ENCODE measurements at regions not wholly inside any gene's neighbourhood (a gene's known extent, or its start where the extent isn't known, plus 50 kb on each side); places are given as distances from the start of the nearest gene placed in this dataset.
"Not testable (repeated sequence)": the region's sequence is repeated elsewhere in the genome, so short reads cannot be mapped to it uniquely, and the experiment has no call there.

- no peaks in the 10 kb centered on the region for H3K9me3 ChIP-seq (ENCODE audit: control insufficient read depth, low read length)
- no peak overlapping the region for H3K27ac ChIP-seq (ENCODE audit: insufficient read depth, low read depth, low read length, poor library complexity, severe bottlenecking)
- H3K4me3 ChIP-seq (ENCODE audit: insufficient read depth, low read depth, low read length): no peak overlapping the region
- no peaks in the 10 kb centered on the region for H3K36me3 ChIP-seq (ENCODE audit: control insufficient read depth, insufficient read depth, low read length)
- no peaks in the 10 kb centered on the region for H3K27me3 ChIP-seq (ENCODE audit: control insufficient read depth, insufficient read depth, low read length, poor library complexity, severe bottlenecking)
- H3K4me1 ChIP-seq (ENCODE audit: control insufficient read depth, insufficient read depth, low read length): no peaks in the 10 kb centered on the region
These were observed 1121.8 kb upstream of the USP15 start for GRCh38 chr12:61138415-61138759.

GRCh38 chr12:61161961-61162360, 1098.2 kb upstream of the USP15 start:
- no peaks in the 10 kb centered on the region for H3K4me1 ChIP-seq (ENCODE audit: control insufficient read depth, insufficient read depth, low read length)
- H3K27ac ChIP-seq (ENCODE audit: insufficient read depth, low read depth, low read length, poor library complexity, severe bottlenecking): no peak overlapping the region
- H3K36me3 ChIP-seq (ENCODE audit: control insufficient read depth, insufficient read depth, low read length): no peaks in the 10 kb centered on the region
- 82 to 92% methylated on average over 2 of the region's 2 CpGs for WGBS, 2 experiments
- no peaks in the 10 kb centered on the region for H3K27me3 ChIP-seq (ENCODE audit: control insufficient read depth, insufficient read depth, low read length, poor library complexity, severe bottlenecking)
- H3K9me3 ChIP-seq (ENCODE audit: control insufficient read depth, low read length): peaks cover 2% of the 10 kb centered on the region
- no peak overlapping the region for H3K4me3 ChIP-seq (ENCODE audit: insufficient read depth, low read depth, low read length)

GRCh38 chr12:61188801-61189595, 1071.2 kb upstream of the USP15 start:
- peaks cover 3% of the 10 kb centered on the region for H3K9me3 ChIP-seq (ENCODE audit: control insufficient read depth, low read length)
- no peaks in the 10 kb centered on the region for H3K36me3 ChIP-seq (ENCODE audit: control insufficient read depth, insufficient read depth, low read length)
- H3K27me3 ChIP-seq (ENCODE audit: control insufficient read depth, insufficient read depth, low read length, poor library complexity, severe bottlenecking): no peaks in the 10 kb centered on the region
- WGBS, 2 experiments: 84 to 86% methylated on average over 18 of the region's 18 CpGs
- no peak overlapping the region for H3K4me3 ChIP-seq (ENCODE audit: insufficient read depth, low read depth, low read length)
- H3K27ac ChIP-seq (ENCODE audit: insufficient read depth, low read depth, low read length, poor library complexity, severe bottlenecking): no peak overlapping the region
- no peaks in the 10 kb centered on the region for H3K4me1 ChIP-seq (ENCODE audit: control insufficient read depth, insufficient read depth, low read length)

- 95 to 96% methylated on average over 3 of the region's 3 CpGs for WGBS, 2 experiments
- Histone ChIP-seq H3K27me3 (ENCODE audit: control insufficient read depth, insufficient read depth, low read length, poor library complexity, severe bottlenecking) (no peaks in the 10 kb centered on the region), H3K4me1 (ENCODE audit: control insufficient read depth, insufficient read depth, low read length) (no peaks in the 10 kb centered on the region), H3K36me3 (ENCODE audit: control insufficient read depth, insufficient read depth, low read length) (no peaks in the 10 kb centered on the region), H3K27ac (ENCODE audit: insufficient read depth, low read depth, low read length, poor library complexity, severe bottlenecking) (no peak overlapping the region), H3K4me3 (ENCODE audit: insufficient read depth, low read depth, low read length) (no peak overlapping the region), H3K9me3 (ENCODE audit: control insufficient read depth, low read length) (no peaks in the 10 kb centered on the region)
These were observed 1046.6 kb upstream of the USP15 start for GRCh38 chr12:61213646-61214045.

GRCh38 chr12:61220337-61220736, 1039.9 kb upstream of the USP15 start:
- H3K9me3 ChIP-seq (ENCODE audit: control insufficient read depth, low read length): no peaks in the 10 kb centered on the region
- no peaks in the 10 kb centered on the region for H3K4me1 ChIP-seq (ENCODE audit: control insufficient read depth, insufficient read depth, low read length)
- H3K4me3 ChIP-seq (ENCODE audit: insufficient read depth, low read depth, low read length): no peak overlapping the region
- H3K27ac ChIP-seq (ENCODE audit: insufficient read depth, low read depth, low read length, poor library complexity, severe bottlenecking): no peak overlapping the region
- WGBS, 2 experiments: 92 to 96% methylated on average over 4 of the region's 4 CpGs
- H3K27me3 ChIP-seq (ENCODE audit: control insufficient read depth, insufficient read depth, low read length, poor library complexity, severe bottlenecking): no peaks in the 10 kb centered on the region
- H3K36me3 ChIP-seq (ENCODE audit: control insufficient read depth, insufficient read depth, low read length): no peaks in the 10 kb centered on the region

GRCh38 chr12:61232040-61232439, 1028.2 kb upstream of the USP15 start:
- Histone ChIP-seq H3K4me3 (ENCODE audit: insufficient read depth, low read depth, low read length) (no peak overlapping the region), H3K36me3 (ENCODE audit: control insufficient read depth, insufficient read depth, low read length) (no peaks in the 10 kb centered on the region), H3K27me3 (ENCODE audit: control insufficient read depth, insufficient read depth, low read length, poor library complexity, severe bottlenecking) (no peaks in the 10 kb centered on the region), H3K9me3 (ENCODE audit: control insufficient read depth, low read length) (no peaks in the 10 kb centered on the region), H3K27ac (ENCODE audit: insufficient read depth, low read depth, low read length, poor library complexity, severe bottlenecking) (no peak overlapping the region), H3K4me1 (ENCODE audit: control insufficient read depth, insufficient read depth, low read length) (no peaks in the 10 kb centered on the region)
- 78 to 92% methylated on average over 5 of the region's 5 CpGs for WGBS, 2 experiments

GRCh38 chr12:61250303-61250702, 1009.9 kb upstream of the USP15 start:
- Histone ChIP-seq H3K4me3 (ENCODE audit: insufficient read depth, low read depth, low read length) (no peak overlapping the region), H3K27ac (ENCODE audit: insufficient read depth, low read depth, low read length, poor library complexity, severe bottlenecking) (no peak overlapping the region), H3K27me3 (ENCODE audit: control insufficient read depth, insufficient read depth, low read length, poor library complexity, severe bottlenecking) (no peaks in the 10 kb centered on the region), H3K36me3 (ENCODE audit: control insufficient read depth, insufficient read depth, low read length) (no peaks in the 10 kb centered on the region), H3K4me1 (ENCODE audit: control insufficient read depth, insufficient read depth, low read length) (no peaks in the 10 kb centered on the region), H3K9me3 (ENCODE audit: control insufficient read depth, low read length) (no peaks in the 10 kb centered on the region)
- WGBS, 2 experiments: 89 to 93% methylated on average over 2 of the region's 2 CpGs

GRCh38 chr12:61251076-61251475, 1009.1 kb upstream of the USP15 start:
- Histone ChIP-seq H3K27me3 (ENCODE audit: control insufficient read depth, insufficient read depth, low read length, poor library complexity, severe bottlenecking) (no peaks in the 10 kb centered on the region), H3K9me3 (ENCODE audit: control insufficient read depth, low read length) (no peaks in the 10 kb centered on the region), H3K4me3 (ENCODE audit: insufficient read depth, low read depth, low read length) (no peak overlapping the region), H3K4me1 (ENCODE audit: control insufficient read depth, insufficient read depth, low read length) (no peaks in the 10 kb centered on the region), H3K27ac (ENCODE audit: insufficient read depth, low read depth, low read length, poor library complexity, severe bottlenecking) (no peak overlapping the region), H3K36me3 (ENCODE audit: control insufficient read depth, insufficient read depth, low read length) (no peaks in the 10 kb centered on the region)
- 78 to 92% methylated on average over 3 of the region's 3 CpGs for WGBS, 2 experiments

- Histone ChIP-seq H3K4me1 (ENCODE audit: control insufficient read depth, insufficient read depth, low read length) (no peaks in the 10 kb centered on the region), H3K4me3 (ENCODE audit: insufficient read depth, low read depth, low read length) (no peak overlapping the region), H3K36me3 (ENCODE audit: control insufficient read depth, insufficient read depth, low read length) (no peaks in the 10 kb centered on the region), H3K27ac (ENCODE audit: insufficient read depth, low read depth, low read length, poor library complexity, severe bottlenecking) (no peak overlapping the region), H3K9me3 (ENCODE audit: control insufficient read depth, low read length) (no peaks in the 10 kb centered on the region), H3K27me3 (ENCODE audit: control insufficient read depth, insufficient read depth, low read length, poor library complexity, severe bottlenecking) (no peaks in the 10 kb centered on the region)
- WGBS, 2 experiments: 66 to 67% methylated on average over 3 of the region's 3 CpGs
These were observed 1006.0 kb upstream of the USP15 start for GRCh38 chr12:61254225-61254624.

- H3K27ac ChIP-seq (ENCODE audit: insufficient read depth, low read depth, low read length, poor library complexity, severe bottlenecking); H3K9me3 ChIP-seq (ENCODE audit: control insufficient read depth, low read length); H3K4me1 ChIP-seq (ENCODE audit: control insufficient read depth, insufficient read depth, low read length); H3K27me3 ChIP-seq (ENCODE audit: control insufficient read depth, insufficient read depth, low read length, poor library complexity, severe bottlenecking); H3K36me3 ChIP-seq (ENCODE audit: control insufficient read depth, insufficient read depth, low read length); H3K4me3 ChIP-seq (ENCODE audit: insufficient read depth, low read depth, low read length): not testable (repeated sequence)
These were observed 995.9 kb upstream of the USP15 start for GRCh38 chr12:61264294-61264693.

- Histone ChIP-seq H3K4me3 (ENCODE audit: insufficient read depth, low read depth, low read length) (no peak overlapping the region), H3K4me1 (ENCODE audit: control insufficient read depth, insufficient read depth, low read length) (no peaks in the 10 kb centered on the region), H3K9me3 (ENCODE audit: control insufficient read depth, low read length) (peaks cover 5% of the 10 kb centered on the region), H3K27me3 (ENCODE audit: control insufficient read depth, insufficient read depth, low read length, poor library complexity, severe bottlenecking) (no peaks in the 10 kb centered on the region), H3K36me3 (ENCODE audit: control insufficient read depth, insufficient read depth, low read length) (no peaks in the 10 kb centered on the region), H3K27ac (ENCODE audit: insufficient read depth, low read depth, low read length, poor library complexity, severe bottlenecking) (no peak overlapping the region)
- WGBS, 2 experiments: 67% methylated on average over 1 of the region's 1 CpG; no CpG with 5 or more reads in 1 of the 2 experiments
These were observed 992.7 kb upstream of the USP15 start for GRCh38 chr12:61267474-61267873.

All from ectodermal cell (in vitro differentiated cells).